Stimulated activated CD8-positive, alpha-beta memory T cell treated with anti-CD3 and anti-CD28 coated beads, Interleukin-4, amount 100 ng/mL, for 48 hours (primary cell): ENCODE measurements at regions not wholly inside any gene's neighbourhood (a gene's known extent, or its start where the extent isn't known, plus 50 kb on each side); places are given as distances from the start of the nearest gene placed in this dataset.

Experiments
- DNase-seq: peaks from one replicate; pipeline ENCODE4 v3.0.0-alpha.2; 2020

DNA sequence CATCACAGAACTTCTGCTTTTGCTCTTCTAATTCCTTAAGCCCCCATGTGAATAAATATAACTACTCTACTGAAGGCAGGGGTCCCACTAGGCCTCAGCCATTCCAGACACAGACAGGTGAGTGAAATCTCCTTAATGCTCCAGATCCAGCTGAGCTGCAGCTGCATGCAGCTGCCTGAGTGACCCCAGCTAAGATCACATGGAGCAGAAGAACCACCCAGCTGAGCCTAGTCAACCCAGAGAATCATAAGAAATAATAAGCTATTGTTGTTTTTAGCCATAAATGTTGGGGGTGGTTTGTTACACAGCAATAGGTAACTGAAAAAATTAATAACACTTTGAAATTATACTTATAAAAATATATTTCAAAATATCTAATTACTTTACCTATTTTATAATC is 220.3 kb downstream of the SIPA1L2 start:
- no peak for DNase-seq

DNA sequence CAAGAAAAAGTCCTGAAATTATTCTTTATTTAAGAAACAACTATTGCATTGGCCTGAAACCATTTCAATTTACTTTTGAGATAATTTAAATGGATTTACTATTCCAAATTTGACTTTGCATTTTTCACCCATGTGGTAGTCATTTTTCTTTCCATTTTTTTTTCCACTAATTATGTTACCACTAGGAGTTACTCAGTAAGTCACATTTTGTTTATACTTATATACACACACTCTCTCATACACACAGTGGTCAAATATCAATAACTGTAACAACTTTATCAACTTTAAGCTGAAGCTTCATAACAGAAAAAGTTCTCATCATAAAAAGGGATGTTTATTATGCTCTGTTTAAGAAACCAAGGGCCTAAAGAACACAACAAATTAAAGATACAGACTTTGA is 222.8 kb downstream of the SIPA1L2 start:
- no peak for DNase-seq

DNA sequence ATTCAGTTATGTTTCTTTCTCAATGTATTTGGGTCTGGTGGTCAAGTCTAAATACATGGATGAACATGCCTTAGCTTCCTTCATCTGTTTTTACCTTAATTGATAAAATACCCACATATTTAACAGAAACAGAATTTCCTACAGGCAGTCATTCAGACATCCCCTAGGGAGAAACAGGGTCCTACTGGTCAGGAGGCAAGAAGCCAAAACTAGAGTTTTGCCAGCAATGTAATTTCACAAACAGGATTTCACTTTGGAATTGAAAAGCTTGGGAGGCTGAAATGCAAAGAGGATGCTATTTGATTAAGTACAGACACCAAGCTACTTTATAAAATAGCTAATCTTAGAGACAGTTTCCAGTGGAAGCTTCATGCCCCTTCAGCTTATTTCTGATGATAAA is 224.2 kb downstream of the SIPA1L2 start:
- no peak for DNase-seq

DNA sequence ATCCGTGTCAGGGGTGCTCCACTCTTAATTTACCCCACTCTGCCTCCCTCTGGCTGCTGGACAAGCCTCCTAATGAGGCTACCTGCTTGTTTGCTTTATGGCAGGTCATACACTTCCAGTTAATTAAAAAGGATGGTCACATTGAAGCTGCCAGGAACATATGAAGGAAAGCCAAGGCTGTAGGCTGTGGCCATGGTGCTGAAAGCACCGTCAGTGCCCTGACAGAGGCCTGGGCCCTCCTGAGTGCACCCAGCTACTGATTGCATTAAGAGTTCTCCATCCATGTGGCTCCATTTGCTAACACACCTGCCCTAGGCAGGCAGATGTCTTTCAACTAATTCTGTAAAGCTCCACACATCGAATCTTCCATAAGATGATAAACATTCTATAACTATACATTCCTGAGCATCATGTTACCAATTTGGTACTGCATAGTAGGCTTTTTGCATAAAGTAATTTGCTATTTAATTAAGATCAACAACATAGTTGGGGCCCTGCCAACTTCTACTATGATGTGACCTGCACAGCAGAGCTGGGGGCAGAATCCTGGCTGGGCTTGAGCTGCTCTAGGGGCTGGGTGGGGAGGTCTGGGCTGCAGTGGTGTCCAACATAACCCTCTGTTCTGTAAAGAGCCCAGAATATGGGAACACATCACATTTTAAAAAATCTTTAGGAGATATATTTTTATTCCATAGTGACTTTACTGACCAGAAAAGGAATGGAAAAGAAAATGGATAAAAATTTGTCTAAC is 224.8 kb downstream of the SIPA1L2 start:
- DNase-seq, result no peak

DNA sequence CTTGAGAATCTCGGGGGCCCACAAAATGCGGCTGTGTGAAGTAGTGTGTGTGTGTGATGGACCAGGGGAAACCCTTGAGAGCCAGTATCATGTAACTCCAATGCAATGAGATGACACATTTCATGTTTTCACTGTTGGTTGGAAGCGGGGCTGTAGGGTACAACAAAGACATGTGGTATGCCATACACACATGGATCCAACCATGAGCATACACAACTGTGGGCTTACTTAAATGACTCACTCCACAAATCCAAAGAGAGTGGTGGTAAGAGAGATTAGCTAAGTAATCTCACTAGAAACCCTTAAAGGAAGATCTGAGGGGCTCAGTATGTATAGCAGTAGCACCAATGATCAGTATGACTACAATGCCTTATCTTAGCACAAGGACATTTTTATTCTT is 225.7 kb downstream of the SIPA1L2 start:
- DNase-seq, result no peak

DNA sequence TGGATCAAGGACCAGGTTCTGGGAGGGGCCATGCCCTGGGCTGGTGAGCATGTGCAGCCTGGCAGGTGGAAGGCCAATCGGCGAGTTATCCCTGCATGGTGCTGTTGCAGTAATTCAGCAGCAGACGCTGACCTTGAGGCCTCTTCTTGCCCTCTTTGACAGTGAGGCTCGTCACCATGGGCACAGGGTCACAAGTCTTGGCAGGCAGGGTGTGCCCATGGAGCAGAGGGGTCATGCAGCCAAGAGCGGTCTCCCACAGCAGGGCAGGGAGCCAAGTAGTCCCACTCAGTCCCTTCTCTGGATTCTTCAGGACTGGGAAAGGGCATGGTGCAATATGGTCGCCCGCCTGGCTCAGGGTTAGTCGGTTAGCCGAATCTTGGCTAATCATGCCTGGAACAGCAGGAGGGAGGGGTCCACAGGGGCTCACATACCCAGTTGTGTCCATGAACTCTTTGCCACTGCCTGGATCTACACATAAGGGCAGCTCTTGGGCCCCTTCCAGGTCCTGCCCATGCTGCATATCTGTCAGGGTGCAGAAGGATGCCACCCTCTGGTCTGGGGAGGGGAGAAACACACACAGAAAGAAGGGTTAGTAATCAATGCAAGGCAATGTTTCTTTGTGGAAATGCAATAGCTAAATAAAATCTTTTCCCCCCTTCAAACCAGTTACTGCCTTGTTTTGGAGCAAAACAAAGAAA is 226.8 kb downstream of the SIPA1L2 start:
- no peak for DNase-seq

DNA sequence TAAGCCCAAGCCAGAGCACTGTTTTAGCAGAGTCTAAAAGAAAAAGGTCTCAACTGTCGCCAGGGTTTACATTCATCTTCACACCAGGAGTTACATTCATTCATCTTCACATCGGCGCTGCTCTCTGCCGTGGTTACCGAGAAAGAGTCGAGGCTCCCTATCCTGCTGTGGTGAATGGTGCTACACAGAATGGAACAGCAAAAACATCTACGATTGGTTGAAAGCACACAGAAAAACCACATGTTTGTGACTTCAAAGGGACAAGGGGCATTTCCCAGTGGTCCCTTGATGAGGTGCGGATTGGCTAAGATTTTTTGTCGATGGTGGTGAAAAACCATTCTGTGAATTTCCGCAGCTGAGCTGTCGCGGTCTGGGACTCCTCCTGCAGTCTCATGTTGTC is 231.1 kb downstream of the SIPA1L2 start:
- no peak for DNase-seq

DNA sequence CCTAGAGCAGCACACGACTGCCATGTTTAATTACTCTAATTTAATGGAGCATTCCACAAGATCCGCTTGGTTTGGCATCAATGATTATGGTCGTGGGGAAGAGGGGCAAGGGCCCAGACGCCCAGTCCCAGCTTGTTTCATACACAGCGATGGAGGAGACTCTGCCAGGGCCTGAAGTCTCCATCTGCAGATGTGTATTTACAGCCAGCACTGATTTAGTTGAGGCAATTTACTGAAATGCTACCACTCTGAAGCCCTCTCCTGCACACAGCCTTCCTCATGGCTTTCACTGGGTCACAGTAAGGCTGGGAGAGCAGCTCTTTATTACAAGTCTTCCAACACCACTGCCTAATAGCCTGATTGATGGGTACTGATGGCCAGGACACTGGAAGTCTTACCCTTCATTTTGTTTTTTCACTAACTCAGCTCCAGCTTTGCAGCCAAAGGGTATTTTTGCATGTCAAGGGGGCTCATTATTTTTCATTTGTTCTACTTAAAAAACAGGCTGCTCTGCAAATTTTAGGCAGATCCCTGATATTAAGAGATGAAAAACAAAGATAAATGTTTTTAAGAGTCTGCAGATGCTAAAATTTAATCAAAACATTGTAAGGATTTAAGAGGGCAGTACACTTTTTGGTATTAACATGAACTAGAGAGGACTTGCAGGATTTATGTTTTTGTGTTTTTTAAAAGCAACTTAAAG is 236.3 kb downstream of the SIPA1L2 start:
- DNase-seq, result no peak

DNA sequence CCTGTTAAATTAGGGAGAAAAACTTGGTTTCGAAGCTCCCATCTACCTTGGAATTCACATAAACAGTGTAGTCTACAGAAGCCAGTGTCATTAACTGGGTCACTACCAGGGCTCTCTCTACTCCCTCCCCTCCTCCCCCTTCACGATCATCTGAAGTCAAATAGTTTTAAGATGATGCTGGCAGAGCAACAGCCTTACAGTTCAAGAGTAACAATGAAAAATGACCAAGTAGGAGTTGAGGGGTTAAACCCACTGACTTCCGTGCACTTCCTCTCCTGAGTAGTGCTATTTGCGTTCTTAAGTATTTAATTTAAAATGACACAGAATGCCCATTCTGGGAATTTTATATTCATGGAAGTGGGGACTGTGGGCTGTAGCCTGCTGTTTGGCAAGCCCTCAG is 236.9 kb downstream of the SIPA1L2 start:
- no peak for DNase-seq

DNA sequence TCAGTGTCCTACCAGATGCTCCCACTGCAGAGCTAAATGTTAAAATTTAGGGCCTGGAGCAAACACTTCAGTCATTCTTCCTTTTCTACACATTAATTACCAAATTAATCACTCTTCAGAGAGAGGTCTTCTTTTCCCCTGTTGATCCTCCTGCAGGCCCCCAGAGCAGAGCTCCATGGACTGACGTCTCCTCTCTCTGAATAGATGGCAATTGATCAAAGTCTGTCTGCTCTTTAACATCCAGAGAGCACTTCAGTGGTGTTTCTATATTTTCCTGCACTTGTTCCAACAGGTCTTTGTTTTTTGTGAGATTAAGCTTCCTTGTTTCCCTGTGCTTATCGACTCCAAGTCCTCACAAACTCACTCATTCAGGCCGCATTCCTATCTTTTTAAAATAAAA is 239.3 kb downstream of the SIPA1L2 start:
- DNase-seq, result no peak

DNA sequence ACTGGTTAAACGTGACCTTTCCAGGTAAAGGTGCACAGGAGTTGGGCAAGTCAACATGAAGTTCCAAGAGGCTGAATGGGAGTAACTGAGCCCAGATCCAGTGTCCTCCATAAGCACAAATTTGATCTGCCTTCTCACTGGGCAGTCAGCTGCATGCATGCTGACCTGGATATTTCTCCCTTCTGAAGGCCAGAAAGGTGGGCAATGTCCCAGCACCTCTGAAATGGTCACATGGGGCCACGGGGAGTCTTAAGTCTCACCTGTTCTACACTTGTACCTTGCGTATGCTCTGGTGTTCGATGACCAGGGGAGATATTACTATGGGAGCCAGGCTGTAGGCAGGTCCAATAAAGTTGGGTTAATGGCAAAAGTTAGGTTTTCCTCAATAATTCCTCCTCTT is 240.2 kb downstream of the SIPA1L2 start:
- no peak for DNase-seq

DNA sequence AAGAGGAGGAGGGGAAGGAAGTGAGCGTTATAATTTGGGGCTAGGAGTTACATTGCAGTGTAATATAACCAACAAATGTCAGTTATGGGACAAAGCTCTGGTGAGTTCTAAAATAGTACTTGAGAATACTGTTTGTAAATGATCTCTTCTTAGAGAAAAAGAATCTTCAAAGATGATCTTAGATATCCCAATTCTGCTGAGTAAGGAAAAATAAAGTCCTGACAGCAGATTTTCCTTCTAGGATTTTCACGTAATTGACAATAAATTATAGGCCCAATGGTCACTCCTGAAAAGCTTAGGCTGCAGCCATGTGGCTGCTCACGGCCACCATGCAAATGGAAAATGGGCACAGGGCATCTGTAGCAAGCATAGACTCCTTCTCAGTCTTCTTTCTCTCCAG is 241.6 kb downstream of the SIPA1L2 start:
- no peak for DNase-seq

DNA sequence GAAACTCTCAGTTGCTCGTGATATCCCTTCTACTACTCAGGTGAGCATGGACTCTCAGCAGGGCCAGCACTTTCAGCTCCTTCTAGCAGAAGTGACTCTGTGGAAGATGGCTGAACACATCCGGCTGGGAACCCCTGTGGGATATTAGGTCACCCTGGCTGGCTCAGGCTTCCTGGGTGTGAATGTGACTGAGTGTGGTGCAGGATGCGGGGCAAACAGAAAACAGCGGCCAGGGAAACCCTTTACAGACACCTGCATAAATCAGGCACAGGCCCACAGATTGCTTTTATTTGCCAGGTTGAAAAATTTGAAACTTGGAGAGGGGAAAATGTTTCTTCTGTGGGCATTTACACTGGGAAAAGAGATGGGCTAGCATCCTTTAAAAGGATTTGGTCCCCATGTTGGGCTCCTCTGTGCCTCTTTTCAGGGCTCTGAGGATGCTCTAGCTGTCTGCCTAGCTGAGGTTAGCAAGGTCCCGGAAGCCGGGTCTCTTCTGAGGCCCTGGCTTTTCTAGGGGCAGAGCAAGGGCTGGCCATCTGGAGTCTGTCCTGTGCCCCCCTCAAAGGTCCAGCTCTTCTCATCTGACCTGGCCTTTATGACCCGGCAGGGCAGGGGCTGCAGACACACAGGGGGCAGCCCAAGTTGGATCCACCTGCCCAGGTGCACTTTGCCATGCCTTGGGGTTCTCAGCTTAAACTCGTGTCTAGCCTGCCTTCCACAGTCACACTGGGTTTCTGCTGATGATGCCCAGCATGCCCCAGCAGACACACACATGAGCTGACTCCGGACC is 243.0 kb downstream of the SIPA1L2 start:
- DNase-seq, result no peak

DNA sequence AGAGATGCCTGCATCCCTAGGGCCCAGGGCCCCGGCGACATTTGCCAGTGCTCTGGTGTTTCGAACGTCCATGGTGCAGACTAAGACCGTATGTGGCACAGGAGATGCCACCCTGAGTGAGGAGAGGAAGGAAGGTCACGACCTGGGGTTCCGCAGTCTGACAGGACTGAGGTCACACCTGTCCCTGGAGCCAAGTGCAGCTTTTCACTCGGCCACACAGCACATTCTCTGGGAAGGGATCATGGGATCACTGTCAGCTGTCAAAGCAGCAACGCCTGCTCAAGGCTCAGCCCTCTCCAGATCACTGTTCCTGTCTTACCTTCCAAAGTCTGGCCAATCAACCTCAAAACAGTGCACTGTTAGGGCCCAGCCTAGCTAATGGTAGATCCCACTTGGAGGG is 243.6 kb downstream of the SIPA1L2 start:
- no peak for DNase-seq

DNA sequence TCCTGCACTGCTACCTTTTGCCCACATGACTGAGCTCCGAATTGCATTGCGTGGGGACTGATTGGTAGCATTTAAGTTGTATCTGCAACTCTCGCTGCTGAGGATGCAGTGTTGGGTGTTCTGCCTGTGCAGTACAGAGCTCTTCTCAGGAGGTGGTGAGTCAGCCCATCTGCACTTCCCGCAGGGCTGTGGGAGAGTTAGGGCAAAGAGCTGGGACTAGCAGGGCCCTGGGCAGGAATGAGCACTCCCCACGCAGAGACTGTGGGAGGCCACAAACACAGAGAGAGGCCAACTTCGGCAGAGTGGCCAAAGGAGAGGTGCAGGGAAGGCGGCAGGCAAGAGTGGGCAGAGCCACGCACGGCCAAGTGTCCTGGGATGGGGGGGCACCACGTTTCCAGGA is 244.7 kb downstream of the SIPA1L2 start:
- no peak for DNase-seq

DNA sequence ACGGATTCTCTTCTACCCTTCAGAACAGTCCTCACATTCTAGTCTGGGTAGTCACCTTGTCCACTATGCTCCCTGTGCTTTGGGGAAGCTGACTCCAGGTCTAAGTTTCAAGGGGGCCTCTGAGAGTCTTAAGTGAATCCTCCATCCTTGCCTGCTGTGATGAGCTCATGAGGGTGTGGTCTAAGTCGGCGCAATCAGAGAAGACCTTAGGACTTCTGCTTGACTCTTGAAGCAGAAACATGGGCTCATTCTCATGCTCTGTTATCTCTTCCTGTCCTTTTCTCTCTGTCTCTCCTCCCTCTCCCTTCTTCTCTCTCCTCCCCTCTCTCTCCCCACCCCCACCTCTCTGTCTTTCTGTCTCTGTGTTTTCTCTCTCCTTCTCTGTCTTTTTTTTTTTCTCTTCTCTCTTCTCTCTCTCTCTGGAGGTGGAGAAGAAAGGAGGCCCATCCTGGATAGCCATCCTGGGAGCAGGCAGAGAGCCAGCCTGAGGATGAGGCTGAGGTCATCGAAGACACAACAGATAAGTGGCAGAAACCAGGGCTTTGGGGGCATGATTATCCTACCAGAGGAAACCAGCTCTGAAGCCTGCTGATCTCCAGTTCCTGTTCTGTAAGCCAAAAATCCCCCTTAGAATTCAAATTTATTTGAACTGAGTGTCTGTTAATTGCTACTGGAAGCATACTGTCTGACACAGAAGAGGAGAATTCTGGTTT is 245.6 kb downstream of the SIPA1L2 start:
- DNase-seq, result no peak

DNA sequence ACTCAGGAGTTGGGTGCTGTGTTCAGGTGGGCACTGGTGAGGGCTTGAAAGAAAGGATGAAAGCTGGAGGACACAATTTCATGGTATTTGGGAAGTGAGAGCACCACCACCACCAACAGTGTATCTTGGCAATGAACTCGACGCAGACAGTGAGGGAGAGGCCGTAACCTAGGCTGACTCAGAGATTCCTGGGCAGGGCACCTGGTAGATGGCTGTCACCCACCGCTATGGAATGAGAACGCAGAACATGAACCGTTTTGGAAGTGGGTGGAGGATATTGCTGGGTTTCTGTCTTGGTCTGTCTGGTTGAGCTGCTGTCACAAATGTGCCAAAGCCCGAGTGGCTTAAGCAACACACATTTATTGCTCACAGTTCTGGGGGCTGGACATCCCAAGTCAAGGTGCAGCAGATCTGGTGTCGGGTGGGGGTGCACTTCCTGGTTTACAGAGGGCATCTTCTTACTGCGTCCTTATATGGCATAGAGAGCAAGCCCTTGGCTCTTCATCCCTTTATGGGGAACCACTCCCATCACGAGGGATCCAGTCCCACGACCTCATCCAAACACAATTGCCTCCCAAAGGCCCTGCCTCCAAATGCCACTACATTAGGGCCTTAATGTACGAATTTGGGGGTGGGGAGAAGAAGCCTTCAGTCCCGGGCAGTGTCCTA is 246.3 kb downstream of the SIPA1L2 start:
- no peak for DNase-seq

DNA sequence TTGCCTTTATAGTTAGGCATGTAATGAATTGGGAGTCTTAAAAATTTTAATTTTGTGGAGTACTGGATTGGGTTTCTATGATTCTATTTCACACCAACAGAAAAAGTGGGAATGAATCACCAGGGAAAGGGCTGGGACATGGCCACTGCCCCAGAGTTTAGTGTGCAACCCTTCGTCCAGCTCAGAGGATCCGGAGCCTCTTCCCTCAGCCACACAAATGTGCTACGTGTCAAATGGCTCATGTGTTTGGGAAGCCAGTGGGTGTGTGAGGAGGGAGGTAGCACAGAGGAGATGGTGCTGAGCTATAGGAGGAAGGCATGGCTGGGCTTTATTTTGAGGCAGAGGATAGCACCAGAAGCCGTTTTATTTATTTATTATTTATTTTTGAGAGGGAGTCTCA is 247.3 kb downstream of the SIPA1L2 start:
- no peak for DNase-seq

DNA sequence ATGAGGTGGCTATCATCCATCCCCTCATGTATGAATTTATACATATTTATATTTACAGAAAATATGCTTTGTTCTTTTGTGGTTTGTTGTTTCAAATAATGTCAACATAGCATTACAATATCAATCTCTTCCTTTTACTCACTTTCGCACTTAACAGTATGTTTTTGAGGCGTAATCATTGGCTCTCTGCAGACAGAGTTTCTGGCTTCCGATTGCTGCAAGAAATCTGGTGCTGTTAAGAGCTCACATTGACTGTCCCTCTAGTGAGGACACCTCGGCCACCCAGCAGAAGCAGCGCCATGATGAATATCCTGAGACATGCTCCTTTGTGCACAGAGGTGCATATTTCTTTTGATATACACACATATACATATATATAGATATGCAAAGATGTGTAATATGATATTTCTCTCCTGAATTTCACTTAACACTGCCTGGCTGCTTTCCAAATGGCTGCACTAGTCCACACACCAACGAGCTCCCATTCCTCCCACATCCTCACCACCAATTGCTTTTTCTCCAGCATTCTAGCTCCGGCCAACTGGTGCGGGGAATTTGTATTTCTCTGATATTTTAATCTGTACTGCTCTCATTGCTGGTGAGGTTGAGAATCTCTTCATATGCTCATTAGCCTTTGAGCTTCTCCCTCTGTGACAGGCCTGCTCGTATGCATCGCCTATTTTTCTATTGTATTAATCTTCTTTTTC is 248.4 kb downstream of the SIPA1L2 start:
- DNase-seq, result no peak

DNA sequence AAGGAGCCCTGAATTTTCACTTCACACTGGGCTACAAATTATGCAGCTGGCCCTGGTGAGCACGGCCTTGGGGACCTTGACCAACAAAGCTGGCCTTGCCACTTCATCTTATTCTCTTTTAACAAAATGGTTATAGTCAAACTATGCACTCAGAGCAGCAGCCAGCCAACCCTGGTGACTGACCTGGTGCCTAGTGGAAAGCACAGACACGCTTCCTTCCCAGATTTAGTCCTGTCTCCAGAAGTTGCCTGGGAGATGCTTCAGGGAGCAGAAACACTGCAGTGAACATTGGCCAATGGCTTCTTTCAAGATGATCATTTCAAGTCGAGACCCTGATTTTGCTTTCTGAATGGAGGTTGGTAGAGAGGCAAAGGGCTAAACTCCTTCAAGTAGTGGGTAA is 249.3 kb downstream of the SIPA1L2 start:
- DNase-seq, result no peak

DNA sequence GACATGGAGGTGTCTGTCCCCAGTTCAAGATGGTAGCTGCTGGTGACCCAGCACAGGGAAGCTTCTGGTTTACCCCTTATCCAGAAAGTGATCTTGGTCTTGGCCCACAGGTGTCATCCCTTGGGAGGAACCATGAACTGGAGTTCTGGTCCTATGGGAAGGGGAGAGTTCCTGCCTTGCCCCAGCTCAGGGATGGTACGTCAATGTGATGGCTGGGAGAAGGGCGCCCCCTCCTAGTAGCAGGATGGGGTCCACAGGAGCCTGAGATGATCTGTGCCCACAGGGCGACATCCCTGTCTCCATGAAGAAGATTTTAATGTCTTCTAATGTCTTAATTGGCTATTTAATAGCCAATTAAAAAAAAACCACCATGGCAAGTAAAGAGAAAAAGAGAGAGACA is 249.8 kb downstream of the SIPA1L2 start:
- DNase-seq, result no peak

DNA sequence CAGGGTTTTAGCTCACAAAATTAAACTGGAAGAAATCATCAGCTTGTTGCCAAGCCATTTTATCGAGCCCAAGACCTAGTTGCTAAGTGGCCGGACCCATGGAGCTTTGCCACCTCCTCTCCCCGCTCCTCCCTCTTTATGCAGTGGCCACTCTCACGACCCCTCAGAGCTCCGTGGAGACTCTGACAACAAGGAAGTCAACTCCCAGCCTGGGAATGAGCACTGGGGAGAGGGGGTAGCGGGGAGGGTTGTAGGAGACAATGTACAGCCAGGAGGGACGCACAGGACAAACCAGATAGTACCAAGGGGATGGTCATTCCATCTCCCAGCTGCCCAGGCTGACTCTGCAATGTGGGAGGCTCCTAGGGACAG is 250.9 kb downstream of the SIPA1L2 start:
- no peak for DNase-seq
